ENCODE measurements at regions not wholly inside any gene's neighbourhood (a gene's known extent, or its start where the extent isn't known, plus 50 kb on each side); places are given as distances from the start of the nearest gene placed in this dataset.

- no peaks in the 10 kb centered on the region for H3K27me3 ChIP-seq (ENCODE audit: insufficient read depth, low read depth, severe bottlenecking)
- no peak overlapping the region for H3K27ac ChIP-seq
- H3K4me3 ChIP-seq (ENCODE audit: low read depth, low read length), result no peak overlapping the region
- H3K36me3 ChIP-seq, result no peaks in the 10 kb centered on the region
- no peak for DNase-seq
- H3K9me3 ChIP-seq (ENCODE audit: severe bottlenecking), result no peaks in the 10 kb centered on the region
- no peak for TF ChIP-seq CTCF (IDR thresholded peaks at IDR 0.05; ENCODE audit: low read depth, low read length)
These were observed 67.4 kb downstream of the GTPBP8 start for GRCh38 chr3:113058188-113058587.

DNA sequence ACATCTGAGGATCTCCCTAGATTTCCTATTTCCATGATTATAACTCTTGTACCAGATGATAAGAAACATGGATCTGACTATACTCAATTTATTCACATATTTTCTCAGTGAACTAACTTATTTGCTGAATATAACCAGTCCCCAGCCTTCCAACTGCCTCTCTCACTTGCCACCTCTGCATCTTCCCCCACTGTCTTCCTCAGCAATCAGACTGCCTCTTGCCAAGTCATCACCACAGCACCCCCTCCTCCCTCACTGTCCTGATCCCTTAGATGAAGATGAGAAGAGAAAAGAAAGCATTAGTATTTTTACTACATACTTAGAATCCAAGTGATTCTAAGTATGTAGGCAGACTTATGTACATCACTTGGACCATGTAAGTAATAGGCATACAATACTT is 71.9 kb downstream of the GTPBP8 start:
- no peaks in the 10 kb centered on the region for H3K9me3 ChIP-seq (ENCODE audit: severe bottlenecking)
- TF ChIP-seq CTCF (IDR thresholded peaks at IDR 0.05; ENCODE audit: low read depth, low read length), result no peak
- H3K27me3 ChIP-seq (ENCODE audit: insufficient read depth, low read depth, severe bottlenecking), result no peaks in the 10 kb centered on the region
- no peak overlapping the region for H3K27ac ChIP-seq
- H3K4me3 ChIP-seq (ENCODE audit: low read depth, low read length), result no peak overlapping the region
- no peaks in the 10 kb centered on the region for H3K36me3 ChIP-seq
- no peak for DNase-seq

DNA sequence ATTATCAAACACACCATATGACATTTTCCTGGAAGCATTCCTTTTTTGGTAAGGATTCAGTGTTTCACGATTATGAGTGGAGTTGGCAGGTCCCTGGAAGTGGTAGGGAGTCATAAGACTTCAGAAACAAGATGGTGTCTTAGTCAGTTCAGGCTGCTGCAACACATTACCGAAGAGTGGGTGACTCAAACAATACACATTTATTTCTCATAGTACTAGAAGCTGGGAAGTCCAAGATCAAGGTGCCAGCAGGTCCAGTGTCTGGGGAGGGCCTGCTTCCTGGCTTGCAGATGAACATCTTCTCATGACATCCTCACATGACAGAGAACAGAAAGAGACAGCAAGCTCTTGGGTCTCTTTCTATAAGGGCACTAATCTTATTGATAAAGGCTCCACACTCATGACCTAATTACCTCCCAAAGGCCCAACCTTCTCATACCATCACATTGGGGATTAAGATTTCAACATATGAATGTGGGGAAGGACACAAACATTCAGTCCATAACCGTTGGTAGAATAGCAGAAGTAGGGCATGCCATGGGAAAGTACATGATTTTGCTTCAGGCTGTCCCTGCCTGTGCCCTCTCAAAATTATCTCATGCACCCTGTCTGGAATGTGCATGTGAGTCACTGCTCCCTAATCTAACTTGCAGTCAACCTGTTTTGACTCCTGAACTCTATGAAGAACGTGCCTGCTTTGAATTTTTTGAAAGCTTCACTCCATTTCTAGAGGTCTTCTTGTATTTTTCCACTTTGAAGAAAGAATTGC is 72.5 kb downstream of the GTPBP8 start:
- Histone ChIP-seq H3K9me3 (ENCODE audit: severe bottlenecking) (no peaks in the 10 kb centered on the region), H3K27me3 (ENCODE audit: insufficient read depth, low read depth, severe bottlenecking) (no peaks in the 10 kb centered on the region), H3K27ac (no peak overlapping the region), H3K4me3 (ENCODE audit: low read depth, low read length) (no peak overlapping the region), H3K36me3 (no peaks in the 10 kb centered on the region)
- TF ChIP-seq CTCF (IDR thresholded peaks at IDR 0.05; ENCODE audit: low read depth, low read length), result no peak
- no peak for DNase-seq

DNA sequence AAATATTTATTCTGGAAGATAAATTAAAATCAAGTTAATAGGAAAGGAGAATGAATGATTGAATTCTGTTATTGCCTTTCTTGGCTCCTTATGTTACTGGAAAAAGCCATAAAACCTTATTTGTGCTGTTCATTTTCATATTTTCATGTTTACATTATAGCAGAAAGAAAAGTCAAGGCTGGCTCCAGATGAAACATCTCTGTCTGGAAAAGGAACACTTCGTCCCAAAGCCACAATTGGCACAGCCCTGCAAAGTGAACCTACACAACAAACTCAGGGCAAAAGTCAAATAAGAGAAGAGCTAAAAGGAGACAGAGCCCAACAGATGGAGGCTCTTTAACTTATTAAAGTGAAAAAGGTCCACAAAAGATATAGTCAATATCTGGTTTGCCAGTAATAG is 73.4 kb downstream of the GTPBP8 start:
- no peaks in the 10 kb centered on the region for H3K36me3 ChIP-seq
- H3K9me3 ChIP-seq (ENCODE audit: severe bottlenecking), result no peaks in the 10 kb centered on the region
- no peak for TF ChIP-seq CTCF (IDR thresholded peaks at IDR 0.05; ENCODE audit: low read depth, low read length)
- no peak for DNase-seq
- no peaks in the 10 kb centered on the region for H3K27me3 ChIP-seq (ENCODE audit: insufficient read depth, low read depth, severe bottlenecking)
- no peak overlapping the region for H3K27ac ChIP-seq
- H3K4me3 ChIP-seq (ENCODE audit: low read depth, low read length), result no peak overlapping the region

- no peak overlapping the region for H3K4me3 ChIP-seq (ENCODE audit: low read depth, low read length)
- no peaks in the 10 kb centered on the region for H3K27me3 ChIP-seq (ENCODE audit: insufficient read depth, low read depth, severe bottlenecking)
- no peaks in the 10 kb centered on the region for H3K36me3 ChIP-seq
- no peak overlapping the region for H3K27ac ChIP-seq
- no peak for TF ChIP-seq CTCF (IDR thresholded peaks at IDR 0.05; ENCODE audit: low read depth, low read length)
- DNase-seq, result no peak
- no peaks in the 10 kb centered on the region for H3K9me3 ChIP-seq (ENCODE audit: severe bottlenecking)
These were observed 74.6 kb downstream of the GTPBP8 start for GRCh38 chr3:113065336-113065735.
